Endothelial cell of umbilical vein (primary cell): ENCODE measurements at regions not wholly inside any gene's neighbourhood (a gene's known extent, or its start where the extent isn't known, plus 50 kb on each side); places are given as distances from the start of the nearest gene placed in this dataset.

Source experiments
- CTCF ChIP-seq, 2 donors: IDR thresholded peaks; 1 replicate in 1 of 2; 2 replicates in 1 of 2; pipeline ENCODE4 v1.5.1; 2011; ENCODE audit warnings: low read length in 2 of 2, mild to moderate bottlenecking in 2 of 2, moderate library complexity in 2 of 2, control low read depth in 1 of 2, inconsistent platforms in 1 of 2, low read depth in 1 of 2; ENCODE audit not compliant: insufficient read depth in 1 of 2; ENCODE audit errors: extremely low read depth in 1 of 2
- POLR2A ChIP-seq: IDR thresholded peaks from 2 replicates; pipeline ENCODE4 v1.6.1; 2012; ENCODE audit warnings: low read depth, mild to moderate bottlenecking, control low read depth, low read length
- POLR2AphosphoS5 ChIP-seq: IDR thresholded peaks from 2 replicates; pipeline ENCODE4 v1.6.1; 2012; ENCODE audit warnings: low read depth, mild to moderate bottlenecking, control low read depth, low read length, moderate library complexity; ENCODE audit not compliant: insufficient read depth

GRCh38 chr15:80326270-80326669, 74.3 kb upstream of the CTXND1 start:
- no peak for TF ChIP-seq CTCF (IDR thresholded peaks at IDR 0.05; ENCODE audit: extremely low read depth in 1 of 2, insufficient read depth in 1 of 2, low read depth in 1 of 2, low read length in 2 of 2)
- TF ChIP-seq POLR2AphosphoS5 = no peak
- no peak for TF ChIP-seq POLR2A
